Keratinocyte (primary cell): ENCODE measurements at regions not wholly inside any gene's neighbourhood (a gene's known extent, or its start where the extent isn't known, plus 50 kb on each side); places are given as distances from the start of the nearest gene placed in this dataset.

Source experiments
- DNase-seq: peaks from one replicate; pipeline ENCODE4 v3.0.0-alpha.2; 2011; ENCODE audit warnings: low read depth, missing footprints, low spot score
- FAIRE-seq: peaks from 2 replicates; lab custom pipeline; 2011; peaks lifted over from hg19 to GRCh38; lab: Jason Lieb, UNC
- H2AFZ ChIP-seq: 2 replicates; pipeline ENCODE4 v1.6.0; 2012; ENCODE audit warnings: low read length, control low read depth, inconsistent platforms; ENCODE audit not compliant: control insufficient read depth
- H3K27ac ChIP-seq: 2 replicates; pipeline ENCODE4 v1.5.1; 2011; ENCODE audit warnings: low read length; ENCODE audit not compliant: control insufficient read depth, insufficient read depth
- H3K27me3 ChIP-seq: 3 replicates; pipeline ENCODE4 v1.6.0; 2011; ENCODE audit warnings: low read length; ENCODE audit not compliant: control insufficient read depth, insufficient read depth; ENCODE audit errors: extremely low read depth
- H3K36me3 ChIP-seq, 2 experiments: 2 replicates in 1 of 2; 3 replicates in 1 of 2; pipeline ENCODE4 v1.5.1; 2011; ENCODE audit warnings: low read length in 2 of 2, mild to moderate bottlenecking in 1 of 2; ENCODE audit not compliant: control insufficient read depth in 2 of 2, insufficient read depth in 2 of 2; ENCODE audit errors: extremely low read depth in 1 of 2
- H3K4me1 ChIP-seq: 3 replicates; pipeline ENCODE4 v1.5.1; 2011; ENCODE audit warnings: low read length; ENCODE audit not compliant: control insufficient read depth, insufficient read depth; ENCODE audit errors: extremely low read depth
- H3K4me2 ChIP-seq: 3 replicates; pipeline ENCODE4 v1.6.0; 2011; ENCODE audit warnings: low read depth, low read length; ENCODE audit not compliant: control insufficient read depth, insufficient read depth; ENCODE audit errors: extremely low read depth
- H3K4me3 ChIP-seq, 3 experiments: fragments of 200-600 bp in 1 of 3; sonication (generic) in 1 of 3; 2 replicates in 2 of 3; 3 replicates in 1 of 3; pipeline ENCODE4 v1.5.1; 2011 to 2016; ENCODE audit warnings: low read length in 3 of 3, mild to moderate bottlenecking in 3 of 3, control low read depth in 2 of 3, inconsistent platforms in 1 of 3, low read depth in 1 of 3, mixed read lengths in 1 of 3, mixed run types in 1 of 3, moderate library complexity in 1 of 3; ENCODE audit not compliant: control insufficient read depth in 2 of 3, insufficient read depth in 2 of 3; ENCODE audit errors: extremely low read depth in 1 of 3
- H3K79me2 ChIP-seq: 2 replicates; pipeline ENCODE4 v1.6.0; 2012; ENCODE audit warnings: low read length; ENCODE audit not compliant: control insufficient read depth, insufficient read depth
- H3K9ac ChIP-seq: 3 replicates; pipeline ENCODE4 v1.6.0; 2011; ENCODE audit warnings: low read length; ENCODE audit not compliant: control insufficient read depth, insufficient read depth; ENCODE audit errors: extremely low read depth
- H3K9me1 ChIP-seq: 3 replicates; pipeline ENCODE4 v1.6.0; 2011; ENCODE audit warnings: low read length; ENCODE audit not compliant: control insufficient read depth, insufficient read depth; ENCODE audit errors: extremely low read depth
- H3K9me3 ChIP-seq: 2 replicates; pipeline ENCODE4 v1.5.1; 2012; ENCODE audit warnings: low read depth, low read length; ENCODE audit not compliant: control insufficient read depth
- H4K20me1 ChIP-seq: 3 replicates; pipeline ENCODE4 v1.6.0; 2011; ENCODE audit warnings: low read length; ENCODE audit not compliant: control insufficient read depth, insufficient read depth; ENCODE audit errors: extremely low read depth
- CTCF ChIP-seq, 3 experiments: IDR thresholded peaks in 1 of 3; conservative IDR thresholded peaks in 1 of 3; optimal IDR thresholded peaks in 1 of 3; 2 replicates in 2 of 3; 3 replicates in 1 of 3; pipeline versions ENCODE3 to v1.5.1; 2011; ENCODE audit warnings: low read length in 3 of 3, mild to moderate bottlenecking in 3 of 3, moderate library complexity in 2 of 3, control low read depth in 1 of 3, inconsistent platforms in 1 of 3; ENCODE audit not compliant: insufficient read depth in 2 of 3; ENCODE audit errors: extremely low read depth in 1 of 3
- EZH2 ChIP-seq: IDR thresholded peaks from one replicate; pipeline ENCODE4 v1.6.1; 2012; ENCODE audit warnings: inconsistent platforms, mild to moderate bottlenecking, low read length, moderate library complexity
- dilution Hi-C: fragments of 300-500 bp; cut with MboI; formaldehyde crosslinking; loops from one replicate; pipeline ENCODE4 v1.7.0; 2020; ENCODE audit warnings: low sequenced_read_pairs; ENCODE audit not compliant: extremely low pct_ligation_motif_present

GRCh38 chr11:38330578-38330977, 1732.5 kb upstream of the RAG2 start:
- TF ChIP-seq CTCF (optimal IDR thresholded peaks at IDR 0.05 in 1 of 3, IDR thresholded peaks at IDR 0.05 in 1 of 3, conservative IDR thresholded peaks at IDR 0.05 in 1 of 3; ENCODE audit: extremely low read depth in 1 of 3, insufficient read depth in 2 of 3, low read length in 3 of 3) = no peak
- TF ChIP-seq EZH2 = no peak
- FAIRE-seq = no peak
- DNase-seq = no peak

DNA sequence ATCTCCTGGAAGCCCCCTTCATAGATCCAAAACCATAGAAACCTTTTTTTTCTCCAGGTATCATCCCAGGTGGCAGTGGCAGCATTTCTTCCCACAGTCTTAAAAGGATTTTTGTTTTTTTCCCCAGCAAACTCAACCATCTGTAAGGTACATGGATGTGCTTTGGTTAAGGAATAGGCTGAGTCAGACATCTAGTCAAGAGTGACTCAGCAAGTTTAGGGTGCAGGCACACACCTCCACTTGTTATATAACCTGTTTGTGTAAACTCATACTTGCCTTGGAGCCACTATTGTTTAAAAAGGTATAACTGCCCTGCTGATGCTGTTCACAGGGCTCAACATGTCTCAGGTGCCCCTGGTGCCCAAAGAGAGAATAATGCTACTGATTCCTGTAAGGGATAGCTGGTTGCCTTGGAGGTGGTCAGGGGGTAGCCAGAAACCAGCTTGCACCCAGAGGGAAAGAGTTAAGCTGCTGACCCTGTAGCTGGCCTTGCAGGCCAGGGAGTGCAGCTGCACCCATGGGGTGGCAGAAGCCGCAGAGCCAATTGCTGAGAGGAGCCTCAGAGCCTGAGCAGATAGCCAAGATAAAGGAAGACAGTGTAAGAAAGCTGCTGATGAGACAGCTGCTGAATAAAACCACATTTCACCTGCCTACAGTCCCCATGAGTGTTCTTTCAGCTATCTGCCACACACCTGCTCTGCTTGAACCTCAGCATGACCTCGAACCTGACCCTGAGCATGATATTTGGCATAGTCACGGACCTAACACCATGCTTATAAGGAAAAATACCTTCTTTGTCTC, 1726.1 kb upstream of the RAG2 start:
- no peak for TF ChIP-seq CTCF (optimal IDR thresholded peaks at IDR 0.05 in 1 of 3, IDR thresholded peaks at IDR 0.05 in 1 of 3, conservative IDR thresholded peaks at IDR 0.05 in 1 of 3; ENCODE audit: extremely low read depth in 1 of 3, insufficient read depth in 2 of 3, low read length in 3 of 3)
- TF ChIP-seq EZH2 = no peak
- no peak for FAIRE-seq

More at GRCh38 chr11:38330578-38330977, 1732.5 kb upstream of the RAG2 start:
- Histone ChIP-seq H3K9ac (no peak overlapping the region), H3K27ac (no peak overlapping the region), H3K9me1 (no peaks in the 10 kb centered on the region), H3K9me3 (no peaks in the 10 kb centered on the region), H3K27me3 (no peaks in the 10 kb centered on the region), H3K79me2 (no peaks in the 10 kb centered on the region), H3K4me2 (no peak overlapping the region), H4K20me1 (no peaks in the 10 kb centered on the region), H3K4me1 (no peaks in the 10 kb centered on the region), H2AFZ (no peak overlapping the region), H3K36me3 (no peaks in the 10 kb centered on the region), H3K4me3 (no peak overlapping the region)
- dilution Hi-C loops = no loop called here

More for the DNA sequence above, 1726.1 kb upstream of the RAG2 start:
- Histone ChIP-seq H4K20me1 (no peaks in the 10 kb centered on the region), H3K27me3 (no peaks in the 10 kb centered on the region), H3K4me3 (no peak overlapping the region), H3K9me3 (no peaks in the 10 kb centered on the region), H3K9ac (no peak overlapping the region), H3K79me2 (no peaks in the 10 kb centered on the region), H3K27ac (no peak overlapping the region), H3K9me1 (no peaks in the 10 kb centered on the region), H3K4me1 (no peaks in the 10 kb centered on the region), H3K36me3 (no peaks in the 10 kb centered on the region), H3K4me2 (no peak overlapping the region), H2AFZ (no peak overlapping the region)
- no peak for DNase-seq
- dilution Hi-C loops = no loop called here
